ENCODE measurements at regions not wholly inside any gene's neighbourhood (a gene's known extent, or its start where the extent isn't known, plus 50 kb on each side); places are given as distances from the start of the nearest gene placed in this dataset.

GRCh38 chr16:73615071-73615940 lies 567.4 kb upstream of the ZFHX3 start (continued):
- TF ChIP-seq MAZ (IDR thresholded peaks at IDR 0.05; ENCODE audit: borderline replicate concordance, low read depth, low read length), result no peak

- Histone ChIP-seq H2BK120ac (ENCODE audit: low read depth, low read length) (no peak overlapping the region), H3K27ac (ENCODE audit: insufficient read depth, low read length) (no peak overlapping the region), H3K9me1 (ENCODE audit: insufficient read depth, low read length) (no peaks in the 10 kb centered on the region), H3K9ac (ENCODE audit: low read depth, low read length) (no peak overlapping the region), H3K4me3 (ENCODE audit: insufficient read depth, low read depth, low read length) (no peak overlapping the region), H4K91ac (ENCODE audit: insufficient read depth, low read depth, low read length) (no peak overlapping the region), H4K8ac (ENCODE audit: low read depth in 2 of 2, low read length in 2 of 2) (no peak overlapping the region), H3K9me3 (ENCODE audit: control insufficient read depth, insufficient read depth, low read length) (peaks cover 3% of the 10 kb centered on the region; the same call in 1 of the 2 replicates), H2BK15ac (ENCODE audit: low read depth, low read length) (no peak overlapping the region), H3K27me3 (ENCODE audit: control insufficient read depth, insufficient read depth, low read length) (no peaks in the 10 kb centered on the region; the same call in 1 of the 2 replicates), H2AK5ac (ENCODE audit: low read depth, low read length) (no peak overlapping the region), H2AFZ (replicated peaks; ENCODE audit: low read length, poor library complexity) (no peak overlapping the region), H3K18ac (ENCODE audit: low read depth, low read length) (no peak overlapping the region), H2AK9ac (replicated peaks; ENCODE audit: low read depth, low read length, poor library complexity) (no peak overlapping the region), H2BK5ac (ENCODE audit: low read depth, low read length, poor library complexity, severe bottlenecking) (no peak overlapping the region), H3K14ac (replicated peaks; ENCODE audit: low read depth, low read length) (no peak overlapping the region), H3K4ac (ENCODE audit: low read depth, low read length) (no peak overlapping the region), H2BK20ac (ENCODE audit: low read depth, low read length) (no peak overlapping the region), H4K20me1 (ENCODE audit: insufficient read depth, low read length) (no peaks in the 10 kb centered on the region), H3K4me2 (ENCODE audit: low read depth, low read length) (no peak overlapping the region), H4K5ac (ENCODE audit: low read depth, low read length) (no peak overlapping the region), H3K56ac (ENCODE audit: extremely low read depth, insufficient read depth, low read length) (no peak overlapping the region), H3K23ac (ENCODE audit: low read depth, low read length) (no peak overlapping the region), H3K79me1 (ENCODE audit: low read depth in 1 of 2, low read length in 2 of 2) (no peaks in the 10 kb centered on the region), H3K4me1 (ENCODE audit: control insufficient read depth, insufficient read depth, low read length) (no peaks in the 10 kb centered on the region), H3K36me3 (ENCODE audit: control insufficient read depth, insufficient read depth, low read length) (no peaks in the 10 kb centered on the region)
- ChIA-PET POLR2A (ENCODE audit: unreplicated experiment) (no interaction called here), CTCF (interaction anchor here (1.3 kb wide), 1 partner anchor 10 kb away, joined by 4 read pairs; no protein-coding TSS in a partner anchor)
- TF ChIP-seq MAZ (IDR thresholded peaks at IDR 0.05; ENCODE audit: borderline replicate concordance, low read depth, low read length) (no peak), CTCF (conservative IDR thresholded peaks at IDR 0.05; ENCODE audit: low read depth, low read length) (no peak), BHLHE40 (IDR thresholded peaks at IDR 0.05; ENCODE audit: low read depth, low read length) (no peak), CHD1 (IDR thresholded peaks at IDR 0.05; ENCODE audit: low read depth, low read length) (no peak), CEBPB (IDR thresholded peaks at IDR 0.05; ENCODE audit: low read depth, low read length) (no peak)
- 90% methylated on average over 2 of the region's 4 CpGs; no CpG with 5 or more reads in 1 of the 2 experiments for WGBS, 2 experiments (ENCODE audit: extremely low coverage in 2 of 2, insufficient read length in 1 of 2)
- no peak for DNase-seq
- BruUV-seq (replicated peaks), result no TSS peak
- intact Hi-C loops (cut with micrococcal nuclease), result no loop called here
- in situ Hi-C loops (cut with MboI; ENCODE audit: low sequenced_read_pairs), result no loop called here
- dilution Hi-C loops (cut with HindIII; ENCODE audit: low sequenced_read_pairs, unreplicated experiment), result no loop called here
- ATAC-seq (ENCODE audit: low read depth), result no peak
Observed at GRCh38 chr16:73614131-73614530, 566.2 kb upstream of the ZFHX3 start.
